ENCODE measurements at regions not wholly inside any gene's neighbourhood (a gene's known extent, or its start where the extent isn't known, plus 50 kb on each side); places are given as distances from the start of the nearest gene placed in this dataset.

DNA sequence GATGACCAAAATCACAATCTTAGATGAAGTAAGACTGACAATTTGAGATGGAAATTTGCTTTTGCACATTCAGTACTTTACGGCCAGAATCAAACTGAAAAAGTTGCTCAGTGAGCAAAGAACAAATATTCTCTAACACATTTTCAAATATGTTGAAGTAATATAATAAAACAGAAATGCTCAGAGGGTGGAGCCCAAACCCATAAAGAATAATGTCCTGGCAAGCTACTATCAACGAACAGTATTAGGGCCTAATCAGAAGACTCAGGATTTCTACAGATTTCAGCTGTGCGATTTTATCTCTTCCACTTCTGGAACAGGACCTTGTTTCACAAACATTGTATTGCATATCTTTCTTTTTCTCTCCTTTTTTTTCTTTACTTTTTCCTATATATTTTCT, 505.0 kb downstream of the TECRL start (continued):
- TF ChIP-seq, protein P1, sequence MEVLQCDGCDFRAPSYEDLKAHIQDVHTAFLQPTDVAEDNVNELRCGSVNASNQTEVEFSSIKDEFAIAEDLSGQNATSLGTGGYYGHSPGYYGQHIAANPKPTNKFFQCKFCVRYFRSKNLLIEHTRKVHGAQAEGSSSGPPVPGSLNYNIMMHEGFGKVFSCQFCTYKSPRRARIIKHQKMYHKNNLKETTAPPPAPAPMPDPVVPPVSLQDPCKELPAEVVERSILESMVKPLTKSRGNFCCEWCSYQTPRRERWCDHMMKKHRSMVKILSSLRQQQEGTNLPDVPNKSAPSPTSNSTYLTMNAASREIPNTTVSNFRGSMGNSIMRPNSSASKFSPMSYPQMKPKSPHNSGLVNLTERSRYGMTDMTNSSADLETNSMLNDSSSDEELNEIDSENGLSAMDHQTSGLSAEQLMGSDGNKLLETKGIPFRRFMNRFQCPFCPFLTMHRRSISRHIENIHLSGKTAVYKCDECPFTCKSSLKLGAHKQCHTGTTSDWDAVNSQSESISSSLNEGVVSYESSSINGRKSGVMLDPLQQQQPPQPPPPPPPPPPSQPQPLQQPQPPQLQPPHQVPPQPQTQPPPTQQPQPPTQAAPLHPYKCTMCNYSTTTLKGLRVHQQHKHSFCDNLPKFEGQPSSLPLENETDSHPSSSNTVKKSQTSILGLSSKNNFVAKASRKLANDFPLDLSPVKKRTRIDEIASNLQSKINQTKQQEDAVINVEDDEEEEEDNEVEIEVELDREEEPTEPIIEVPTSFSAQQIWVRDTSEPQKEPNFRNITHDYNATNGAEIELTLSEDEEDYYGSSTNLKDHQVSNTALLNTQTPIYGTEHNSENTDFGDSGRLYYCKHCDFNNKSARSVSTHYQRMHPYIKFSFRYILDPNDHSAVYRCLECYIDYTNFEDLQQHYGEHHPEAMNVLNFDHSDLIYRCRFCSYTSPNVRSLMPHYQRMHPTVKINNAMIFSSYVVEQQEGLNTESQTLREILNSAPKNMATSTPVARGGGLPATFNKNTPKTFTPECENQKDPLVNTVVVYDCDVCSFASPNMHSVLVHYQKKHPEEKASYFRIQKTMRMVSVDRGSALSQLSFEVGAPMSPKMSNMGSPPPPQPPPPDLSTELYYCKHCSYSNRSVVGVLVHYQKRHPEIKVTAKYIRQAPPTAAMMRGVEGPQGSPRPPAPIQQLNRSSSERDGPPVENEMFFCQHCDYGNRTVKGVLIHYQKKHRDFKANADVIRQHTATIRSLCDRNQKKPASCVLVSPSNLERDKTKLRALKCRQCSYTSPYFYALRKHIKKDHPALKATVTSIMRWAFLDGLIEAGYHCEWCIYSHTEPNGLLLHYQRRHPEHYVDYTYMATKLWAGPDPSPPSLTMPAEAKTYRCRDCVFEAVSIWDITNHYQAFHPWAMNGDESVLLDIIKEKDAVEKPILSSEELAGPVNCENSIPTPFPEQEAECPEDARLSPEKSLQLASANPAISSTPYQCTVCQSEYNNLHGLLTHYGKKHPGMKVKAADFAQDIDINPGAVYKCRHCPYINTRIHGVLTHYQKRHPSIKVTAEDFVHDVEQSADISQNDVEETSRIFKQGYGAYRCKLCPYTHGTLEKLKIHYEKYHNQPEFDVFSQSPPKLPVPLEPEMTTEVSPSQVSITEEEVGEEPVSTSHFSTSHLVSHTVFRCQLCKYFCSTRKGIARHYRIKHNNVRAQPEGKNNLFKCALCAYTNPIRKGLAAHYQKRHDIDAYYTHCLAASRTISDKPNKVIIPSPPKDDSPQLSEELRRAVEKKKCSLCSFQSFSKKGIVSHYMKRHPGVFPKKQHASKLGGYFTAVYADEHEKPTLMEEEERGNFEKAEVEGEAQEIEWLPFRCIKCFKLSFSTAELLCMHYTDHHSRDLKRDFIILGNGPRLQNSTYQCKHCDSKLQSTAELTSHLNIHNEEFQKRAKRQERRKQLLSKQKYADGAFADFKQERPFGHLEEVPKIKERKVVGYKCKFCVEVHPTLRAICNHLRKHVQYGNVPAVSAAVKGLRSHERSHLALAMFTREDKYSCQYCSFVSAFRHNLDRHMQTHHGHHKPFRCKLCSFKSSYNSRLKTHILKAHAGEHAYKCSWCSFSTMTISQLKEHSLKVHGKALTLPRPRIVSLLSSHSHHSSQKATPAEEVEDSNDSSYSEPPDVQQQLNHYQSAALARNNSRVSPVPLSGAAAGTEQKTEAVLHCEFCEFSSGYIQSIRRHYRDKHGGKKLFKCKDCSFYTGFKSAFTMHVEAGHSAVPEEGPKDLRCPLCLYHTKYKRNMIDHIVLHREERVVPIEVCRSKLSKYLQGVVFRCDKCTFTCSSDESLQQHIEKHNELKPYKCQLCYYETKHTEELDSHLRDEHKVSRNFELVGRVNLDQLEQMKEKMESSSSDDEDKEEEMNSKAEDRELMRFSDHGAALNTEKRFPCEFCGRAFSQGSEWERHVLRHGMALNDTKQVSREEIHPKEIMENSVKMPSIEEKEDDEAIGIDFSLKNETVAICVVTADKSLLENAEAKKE (CRISPR knock-in tag; IDR thresholded peaks at IDR 0.05), result no peak
- TF ChIP-seq POLR2AphosphoS5 (IDR thresholded peaks at IDR 0.05; ENCODE audit: low read depth) (no peak), ZNF331 (CRISPR knock-in tag; IDR thresholded peaks at IDR 0.05; ENCODE audit: low read depth) (no peak), JUNB (IDR thresholded peaks at IDR 0.05; ENCODE audit: unreplicated experiment) (no peak)

DNA sequence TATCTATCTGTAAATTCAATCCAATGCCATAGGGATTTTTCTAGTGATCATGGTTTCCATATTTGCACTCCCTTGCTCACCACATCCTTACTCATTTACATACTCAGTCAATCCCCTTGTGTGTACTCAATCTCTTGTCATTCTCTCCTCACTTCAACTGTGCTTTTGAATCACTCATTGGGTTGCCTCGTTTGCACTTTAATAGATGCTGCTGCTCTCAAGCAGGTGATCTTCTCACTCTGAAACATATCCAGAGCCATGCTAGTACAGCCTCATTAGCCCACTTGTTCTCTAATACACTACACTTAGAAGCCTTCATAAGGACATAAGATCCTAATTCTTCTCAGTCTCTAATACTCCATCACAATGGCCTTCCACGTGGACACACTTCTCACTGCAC, 507.9 kb downstream of the TECRL start:
- no peaks in the 10 kb centered on the region; the same call in 2 of the 3 replicates for H3K9me3 Mint-ChIP-seq
- peak overlapping the region; percentile 13; the same call in 1 of the 2 replicates for H3K4me2 ChIP-seq
- peak; percentile 60 for DNase-seq (ENCODE audit: low spot score)
- no peak overlapping the region for H3K27ac ChIP-seq (ENCODE audit: low read depth)
- H3K27me3 Mint-ChIP-seq (ENCODE audit: insufficient read depth, low read depth, poor library complexity), result peaks cover 6% of the 10 kb centered on the region
- no peaks in the 10 kb centered on the region for H3F3A ChIP-seq (replicated peaks; ENCODE audit: low read depth)
- no peaks in the 10 kb centered on the region for H3K9me2 ChIP-seq (ENCODE audit: insufficient read depth)
- no peaks in the 10 kb centered on the region for H3K36me3 Mint-ChIP-seq (ENCODE audit: low read depth)
- no peak overlapping the region for H3K4me3 Mint-ChIP-seq
- peak; percentile 99 for ATAC-seq
- no peak overlapping the region for H2AFZ ChIP-seq
- H3K4me3 ChIP-seq, result no peak overlapping the region
- peaks cover 33% of the 10 kb centered on the region for H3K27me3 ChIP-seq (ENCODE audit: insufficient read depth)
- no peaks in the 10 kb centered on the region for H3K79me2 ChIP-seq (replicated peaks; ENCODE audit: insufficient read depth)
- H4K20me1 ChIP-seq (replicated peaks; ENCODE audit: insufficient read depth), result no peaks in the 10 kb centered on the region
- H3K27ac Mint-ChIP-seq, result no peak overlapping the region
- peaks cover 6% of the 10 kb centered on the region for H3K4me1 ChIP-seq (ENCODE audit: insufficient read depth)
- no peaks in the 10 kb centered on the region for H3K36me3 ChIP-seq (ENCODE audit: insufficient read depth)
- H3K4me1 Mint-ChIP-seq, result peaks cover 12% of the 10 kb centered on the region
- TF ChIP-seq NANOG (IDR thresholded peaks at IDR 0.05; ENCODE audit: borderline replicate concordance) (peak; percentile 72; the same call in 1 of the 2 replicates), ZNF114 (CRISPR knock-in tag; IDR thresholded peaks at IDR 0.05) (no peak), EZH2phosphoT487 (IDR thresholded peaks at IDR 0.05; ENCODE audit: unreplicated experiment) (no peak)
- TF ChIP-seq, protein P1 (CRISPR knock-in tag; IDR thresholded peaks at IDR 0.05), result peak; percentile 83
- TF ChIP-seq, protein P2, sequence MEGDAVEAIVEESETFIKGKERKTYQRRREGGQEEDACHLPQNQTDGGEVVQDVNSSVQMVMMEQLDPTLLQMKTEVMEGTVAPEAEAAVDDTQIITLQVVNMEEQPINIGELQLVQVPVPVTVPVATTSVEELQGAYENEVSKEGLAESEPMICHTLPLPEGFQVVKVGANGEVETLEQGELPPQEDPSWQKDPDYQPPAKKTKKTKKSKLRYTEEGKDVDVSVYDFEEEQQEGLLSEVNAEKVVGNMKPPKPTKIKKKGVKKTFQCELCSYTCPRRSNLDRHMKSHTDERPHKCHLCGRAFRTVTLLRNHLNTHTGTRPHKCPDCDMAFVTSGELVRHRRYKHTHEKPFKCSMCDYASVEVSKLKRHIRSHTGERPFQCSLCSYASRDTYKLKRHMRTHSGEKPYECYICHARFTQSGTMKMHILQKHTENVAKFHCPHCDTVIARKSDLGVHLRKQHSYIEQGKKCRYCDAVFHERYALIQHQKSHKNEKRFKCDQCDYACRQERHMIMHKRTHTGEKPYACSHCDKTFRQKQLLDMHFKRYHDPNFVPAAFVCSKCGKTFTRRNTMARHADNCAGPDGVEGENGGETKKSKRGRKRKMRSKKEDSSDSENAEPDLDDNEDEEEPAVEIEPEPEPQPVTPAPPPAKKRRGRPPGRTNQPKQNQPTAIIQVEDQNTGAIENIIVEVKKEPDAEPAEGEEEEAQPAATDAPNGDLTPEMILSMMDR (conservative IDR thresholded peaks at IDR 0.05; ENCODE audit: low read depth in 2 of 2), result no peak
